Activated CD4-positive, alpha-beta memory T cell treated with anti-CD3 and anti-CD28 coated beads for 36 hours (primary cell): ENCODE measurements at regions not wholly inside any gene's neighbourhood (a gene's known extent, or its start where the extent isn't known, plus 50 kb on each side); places are given as distances from the start of the nearest gene placed in this dataset.

Experiments used
- CTCF ChIA-PET: fragments of 350-600 bp; sonication (Branson Sonifier 250); formaldehyde crosslinking; loops from one replicate; lab custom pipeline; 2021; ENCODE audit warnings: antibody characterized with exemption, inconsistent platforms; lab: Charles Lee
- POLR2A ChIA-PET: fragments of 350-600 bp; sonication (Branson Sonifier 250); formaldehyde crosslinking; loops from one replicate; lab custom pipeline; 2021; ENCODE audit warnings: antibody characterized with exemption; lab: Charles Lee
- DNase-seq: peaks from one replicate; pipeline ENCODE4 v3.0.0-alpha.2; 2020
- H3K27ac Mint-ChIP-seq: one replicate; pipeline ENCODE4 v1.8.0; 2021; ENCODE audit warnings: mixed read lengths
- H3K27me3 Mint-ChIP-seq: one replicate; pipeline ENCODE4 v1.8.0; 2021; ENCODE audit warnings: mixed read lengths
- H3K36me3 Mint-ChIP-seq: one replicate; pipeline ENCODE4 v1.8.0; 2021; ENCODE audit warnings: mixed read lengths
- H3K4me1 Mint-ChIP-seq: one replicate; pipeline ENCODE4 v1.8.0; 2021; ENCODE audit warnings: low read depth, mixed read lengths
- H3K4me3 Mint-ChIP-seq: one replicate; pipeline ENCODE4 v1.8.0; 2021; ENCODE audit warnings: mild to moderate bottlenecking, mixed read lengths
- H3K9me3 Mint-ChIP-seq: one replicate; pipeline ENCODE4 v1.8.0; 2021; ENCODE audit warnings: mixed read lengths
- intact Hi-C: fragments of 100-400 bp; cut with micrococcal nuclease; formaldehyde crosslinking; loops from one replicate; pipeline ENCODE4 v1.15.1; 2023

DNA sequence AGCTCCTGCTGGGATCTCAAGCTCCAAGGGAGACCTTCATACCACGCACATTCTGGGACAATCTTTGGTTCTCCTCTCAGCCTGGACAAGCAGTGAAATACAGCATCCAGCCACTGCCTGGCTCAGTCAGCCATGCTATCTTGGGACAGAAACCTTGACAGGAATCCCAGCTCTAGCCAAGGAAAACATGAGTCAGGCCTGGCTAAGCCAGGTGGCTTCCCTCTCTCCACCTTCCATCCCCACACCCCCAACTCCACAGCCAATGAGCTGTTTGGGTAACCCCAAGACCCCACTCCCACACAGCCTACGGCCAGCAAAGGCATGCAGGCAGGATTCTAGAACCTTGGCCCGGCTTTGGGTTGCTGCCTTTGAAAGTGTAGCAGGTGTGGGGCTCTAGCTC lies 64.9 kb downstream of the MCFD2 start:
- intact Hi-C loops = no loop called here
- Mint-ChIP-seq H3K27ac (no peak overlapping the region), H3K9me3 (no peaks in the 10 kb centered on the region), H3K4me3 (no peak overlapping the region), H3K27me3 (peaks cover 10% of the 10 kb centered on the region), H3K4me1 (no peaks in the 10 kb centered on the region), H3K36me3 (no peaks in the 10 kb centered on the region)
- CTCF ChIA-PET = interaction anchor here (0.5 to 0.6 kb wide), 3 partner anchors 12 to 44 kb away, joined by 3 read pairs; no protein-coding TSS in a partner anchor
- POLR2A ChIA-PET = no interaction called here
- no peak for DNase-seq

DNA sequence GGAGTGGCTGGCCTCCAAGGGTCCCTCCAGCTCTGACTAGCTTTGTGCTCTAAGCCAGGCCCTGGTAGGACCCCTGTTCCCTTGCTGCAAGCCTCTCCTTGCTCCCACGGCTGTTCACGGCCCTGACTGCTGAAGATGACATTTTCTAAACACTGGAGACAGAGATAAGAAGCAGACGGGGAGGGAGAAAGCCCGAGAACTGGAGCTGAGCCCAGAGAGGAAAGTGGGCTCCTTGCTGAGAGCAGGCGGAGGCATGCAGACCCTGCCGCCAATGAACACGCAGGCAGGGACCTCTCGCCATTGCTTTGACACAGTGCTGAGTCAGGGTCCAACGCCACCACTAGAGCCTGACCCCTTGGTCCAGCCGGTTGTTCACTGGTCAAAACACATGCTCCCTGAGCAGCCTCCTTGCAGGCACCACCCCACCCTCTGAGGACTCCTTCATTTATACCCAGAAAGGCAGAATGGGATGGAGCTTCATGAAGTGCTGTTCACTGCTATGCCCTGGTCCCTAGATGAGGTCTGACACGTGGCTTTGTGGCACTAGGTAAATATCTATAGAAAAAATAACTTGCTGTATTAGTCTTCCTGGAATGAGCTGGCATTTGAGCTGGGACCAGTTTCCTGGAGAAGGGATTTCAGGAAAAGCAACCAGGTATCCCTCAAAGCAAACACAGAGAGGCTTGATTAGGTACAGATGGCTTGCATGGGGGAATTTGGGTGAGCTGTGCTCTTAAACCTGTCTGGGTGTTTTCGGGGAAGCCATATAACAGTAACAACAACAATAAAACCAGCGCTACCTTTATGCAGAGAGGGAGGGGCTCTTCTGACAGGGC lies 65.7 kb downstream of the MCFD2 start:
- intact Hi-C loops = no loop called here
- H3K4me1 Mint-ChIP-seq = no peaks in the 10 kb centered on the region
- no peaks in the 10 kb centered on the region for H3K36me3 Mint-ChIP-seq
- peaks cover 10% of the 10 kb centered on the region for H3K27me3 Mint-ChIP-seq
- ChIA-PET POLR2A (no interaction called here), CTCF (interaction anchor here (0.6 kb wide), 1 partner anchor 44 kb away, joined by 3 read pairs; no protein-coding TSS in a partner anchor)
- H3K4me3 Mint-ChIP-seq = no peak overlapping the region
- no peaks in the 10 kb centered on the region for H3K9me3 Mint-ChIP-seq
- DNase-seq = no peak
- H3K27ac Mint-ChIP-seq = no peak overlapping the region

DNA sequence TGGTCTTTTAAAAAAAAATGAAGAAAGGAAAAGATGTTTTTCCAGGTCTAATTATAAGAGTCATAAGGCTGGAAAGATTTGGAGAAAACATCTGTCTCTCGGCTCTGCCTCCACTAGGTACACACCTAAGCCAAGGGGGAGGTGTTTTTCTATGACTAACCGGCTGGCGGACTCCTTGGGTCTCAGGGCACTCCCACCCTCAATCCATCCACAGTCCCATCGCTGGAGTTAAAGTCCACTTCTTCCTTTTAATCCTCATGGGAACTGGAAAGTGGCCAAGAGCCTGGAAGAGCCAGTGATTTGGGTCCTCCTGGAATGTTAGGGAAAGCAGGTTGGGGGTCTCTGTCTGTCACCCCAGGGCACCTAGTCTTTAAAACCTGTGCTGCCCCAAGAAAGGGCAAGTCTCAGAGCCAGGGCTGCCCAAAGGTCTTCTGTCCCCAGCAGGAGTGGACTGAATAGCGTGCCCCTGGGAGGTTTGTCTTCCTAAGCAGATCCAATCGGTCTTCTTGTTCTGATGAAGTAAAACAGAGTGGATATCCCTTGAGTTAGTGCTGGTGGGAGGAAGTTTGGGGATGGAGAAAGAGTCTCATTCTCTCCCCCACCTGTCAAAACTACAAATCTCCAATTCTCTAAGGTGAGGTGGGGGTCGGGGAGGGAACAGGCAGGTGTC lies 66.4 kb downstream of the MCFD2 start:
- CTCF ChIA-PET = no interaction called here
- Mint-ChIP-seq H3K4me1 (no peaks in the 10 kb centered on the region), H3K36me3 (no peaks in the 10 kb centered on the region), H3K27ac (no peak overlapping the region), H3K27me3 (peaks cover 11% of the 10 kb centered on the region), H3K9me3 (no peaks in the 10 kb centered on the region), H3K4me3 (no peak overlapping the region)
- POLR2A ChIA-PET = no interaction called here
- no peak for DNase-seq
- intact Hi-C loops = no loop called here

GRCh38 chr2:46848447-46848846 lies 67.2 kb downstream of the MCFD2 start:
- Mint-ChIP-seq H3K4me3 (no peak overlapping the region), H3K9me3 (no peaks in the 10 kb centered on the region), H3K27ac (no peak overlapping the region), H3K4me1 (no peaks in the 10 kb centered on the region), H3K36me3 (no peaks in the 10 kb centered on the region), H3K27me3 (peaks cover 11% of the 10 kb centered on the region)
- intact Hi-C loops = no loop called here
- DNase-seq = no peak
- POLR2A ChIA-PET = no interaction called here
- CTCF ChIA-PET = no interaction called here

DNA sequence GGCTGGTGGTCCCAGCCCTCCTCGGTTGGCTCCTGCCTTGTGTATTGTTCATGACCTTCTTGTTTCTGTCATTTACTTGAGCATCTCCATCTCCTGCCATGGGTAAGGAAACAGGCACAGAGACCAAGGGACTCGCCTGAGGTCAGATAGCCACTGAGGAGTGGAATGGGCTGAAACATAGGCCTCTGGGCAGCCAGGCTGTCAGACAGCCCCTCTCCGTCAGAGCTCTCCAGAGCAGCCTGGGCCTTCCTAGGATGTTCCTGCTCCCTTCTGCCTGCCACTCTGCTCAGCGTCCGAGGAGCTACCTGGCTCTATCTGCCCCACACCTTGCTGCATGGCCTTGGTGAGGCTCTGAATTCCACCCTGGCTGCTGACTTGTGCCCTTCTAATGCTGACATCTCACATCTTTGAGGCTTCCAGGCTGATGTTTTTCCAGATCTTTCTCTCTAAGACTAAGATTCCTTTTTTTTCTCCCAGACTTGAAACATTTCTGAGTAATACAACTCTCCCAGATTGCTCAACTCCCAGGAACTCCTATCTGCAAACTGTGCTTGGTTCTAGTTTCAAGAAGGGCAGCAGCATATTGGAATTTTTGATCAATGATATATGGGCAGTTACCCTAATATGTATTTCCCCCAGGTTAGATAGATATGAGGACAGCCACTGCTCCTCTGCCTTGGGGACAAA lies 67.7 kb downstream of the MCFD2 start:
- no peaks in the 10 kb centered on the region for H3K36me3 Mint-ChIP-seq
- no peaks in the 10 kb centered on the region for H3K4me1 Mint-ChIP-seq
- no peak for DNase-seq
- no peak overlapping the region for H3K4me3 Mint-ChIP-seq
- ChIA-PET CTCF (no interaction called here), POLR2A (no interaction called here)
- no peak overlapping the region for H3K27ac Mint-ChIP-seq
- no peaks in the 10 kb centered on the region for H3K9me3 Mint-ChIP-seq
- intact Hi-C loops = no loop called here
- H3K27me3 Mint-ChIP-seq = peaks cover 11% of the 10 kb centered on the region

DNA sequence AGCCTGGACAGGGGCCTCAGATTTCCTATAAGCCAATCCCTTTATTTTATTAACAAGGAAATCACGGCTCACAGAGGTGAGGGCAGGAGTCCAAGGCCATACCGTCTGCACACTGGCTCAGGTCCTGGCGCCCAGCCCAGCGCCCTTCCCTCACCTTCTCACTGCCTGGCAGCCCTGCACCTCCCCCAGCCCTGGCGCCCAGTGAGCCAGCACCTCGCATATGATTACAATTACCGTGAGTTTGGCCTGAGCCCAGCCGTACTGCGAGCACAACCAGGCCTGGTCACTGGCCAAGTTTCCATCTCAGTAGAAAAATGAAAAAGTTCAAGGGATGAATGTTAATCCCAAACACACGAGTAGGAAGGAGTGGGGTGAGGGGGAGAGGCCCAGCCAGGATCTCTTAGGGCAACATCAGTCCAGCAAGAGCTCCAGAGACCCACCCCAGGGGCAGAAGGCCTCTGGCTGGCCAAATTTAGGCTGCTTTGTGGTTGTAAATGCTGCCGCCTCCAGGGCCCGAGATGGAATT lies 68.4 kb downstream of the MCFD2 start:
- no peak overlapping the region for H3K4me3 Mint-ChIP-seq
- H3K27ac Mint-ChIP-seq = no peak overlapping the region
- no peaks in the 10 kb centered on the region for H3K36me3 Mint-ChIP-seq
- no peak for DNase-seq
- H3K4me1 Mint-ChIP-seq = no peaks in the 10 kb centered on the region
- ChIA-PET POLR2A (no interaction called here), CTCF (no interaction called here)
- H3K27me3 Mint-ChIP-seq = peaks cover 11% of the 10 kb centered on the region
- intact Hi-C loops = no loop called here
- H3K9me3 Mint-ChIP-seq = no peaks in the 10 kb centered on the region

- H3K9me3 Mint-ChIP-seq = no peaks in the 10 kb centered on the region
- no peak overlapping the region for H3K27ac Mint-ChIP-seq
- intact Hi-C loops = no loop called here
These were observed 69.1 kb downstream of the MCFD2 start for GRCh38 chr2:46846536-46846935.

GRCh38 chr2:46845542-46846486 lies 69.8 kb downstream of the MCFD2 start:
- H3K9me3 Mint-ChIP-seq = no peaks in the 10 kb centered on the region
- POLR2A ChIA-PET = no interaction called here
- no peak for DNase-seq
- intact Hi-C loops = no loop called here
- no peaks in the 10 kb centered on the region for H3K4me1 Mint-ChIP-seq
- H3K27me3 Mint-ChIP-seq = peaks cover 11% of the 10 kb centered on the region
- no peak overlapping the region for H3K4me3 Mint-ChIP-seq
- H3K36me3 Mint-ChIP-seq = no peaks in the 10 kb centered on the region
- H3K27ac Mint-ChIP-seq = no peak overlapping the region
- CTCF ChIA-PET = no interaction called here

More at GRCh38 chr2:46846536-46846935, 69.1 kb downstream of the MCFD2 start:
- no peaks in the 10 kb centered on the region for H3K36me3 Mint-ChIP-seq
- DNase-seq = no peak
- H3K4me1 Mint-ChIP-seq = no peaks in the 10 kb centered on the region
- H3K4me3 Mint-ChIP-seq = no peak overlapping the region
- POLR2A ChIA-PET = no interaction called here
- CTCF ChIA-PET = no interaction called here
- H3K27me3 Mint-ChIP-seq = peaks cover 11% of the 10 kb centered on the region

DNA sequence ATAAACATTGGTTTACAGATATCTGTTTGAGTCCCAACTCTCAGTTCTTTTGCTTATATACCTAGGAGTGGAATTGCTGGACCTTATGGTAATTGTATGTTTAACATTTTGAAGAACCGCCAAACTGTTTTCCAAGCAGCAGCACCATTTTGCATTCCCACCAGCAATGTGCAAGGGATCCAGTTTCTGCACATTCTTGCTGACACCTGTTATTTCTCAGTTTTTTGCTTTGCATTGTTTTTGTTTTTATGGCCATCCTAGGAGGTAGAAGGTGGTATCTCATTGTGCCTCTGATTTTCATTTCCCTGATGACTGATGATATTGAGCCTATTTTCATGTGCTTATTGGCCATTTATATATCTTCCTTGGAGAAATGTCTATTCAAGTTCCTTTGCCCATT lies 71.2 kb downstream of the MCFD2 start:
- ChIA-PET POLR2A (no interaction called here), CTCF (no interaction called here)
- Mint-ChIP-seq H3K4me1 (no peaks in the 10 kb centered on the region), H3K36me3 (no peaks in the 10 kb centered on the region), H3K9me3 (no peaks in the 10 kb centered on the region), H3K27ac (no peak overlapping the region), H3K4me3 (no peak overlapping the region), H3K27me3 (peaks cover 6% of the 10 kb centered on the region)
- intact Hi-C loops = no loop called here
- no peak for DNase-seq

DNA sequence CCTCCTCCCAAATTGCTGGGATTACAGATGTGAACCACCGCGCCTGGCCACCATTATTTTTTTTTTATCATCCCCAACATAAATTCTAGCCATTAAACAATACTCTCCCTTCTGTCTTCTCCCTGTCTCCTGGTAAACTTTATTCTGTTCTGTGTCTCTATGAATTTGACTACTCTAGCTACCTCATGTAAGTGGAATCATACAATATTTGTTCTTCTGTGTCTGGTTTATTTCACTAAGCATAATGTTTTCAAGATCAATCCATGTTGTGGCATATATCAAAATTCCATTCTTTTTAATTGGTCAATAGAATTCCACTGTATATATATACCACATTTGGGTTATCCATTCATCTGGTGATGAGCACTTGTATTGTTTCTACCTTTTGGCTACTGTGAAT lies 71.6 kb downstream of the MCFD2 start:
- no peaks in the 10 kb centered on the region for H3K4me1 Mint-ChIP-seq
- H3K27ac Mint-ChIP-seq = no peak overlapping the region
- peaks cover 6% of the 10 kb centered on the region for H3K27me3 Mint-ChIP-seq
- no peak overlapping the region for H3K4me3 Mint-ChIP-seq
- ChIA-PET CTCF (no interaction called here), POLR2A (interaction anchor here (0.7 kb wide), 1 partner anchor 55 kb away, joined by 3 read pairs; no protein-coding TSS in a partner anchor)
- DNase-seq = no peak
- intact Hi-C loops = no loop called here
- no peaks in the 10 kb centered on the region for H3K36me3 Mint-ChIP-seq
- no peaks in the 10 kb centered on the region for H3K9me3 Mint-ChIP-seq

GRCh38 chr2:46843316-46843715 lies 72.3 kb downstream of the MCFD2 start:
- peaks cover 1% of the 10 kb centered on the region for H3K27me3 Mint-ChIP-seq

More at GRCh38 chr2:46843316-46843715, 72.3 kb downstream of the MCFD2 start:
- no peaks in the 10 kb centered on the region for H3K9me3 Mint-ChIP-seq
- intact Hi-C loops = no loop called here
- no peak for DNase-seq
- H3K36me3 Mint-ChIP-seq = no peaks in the 10 kb centered on the region
- H3K27ac Mint-ChIP-seq = no peak overlapping the region
- CTCF ChIA-PET = no interaction called here
- POLR2A ChIA-PET = interaction anchor here (0.7 kb wide), 1 partner anchor 54 kb away, joined by 3 read pairs; no protein-coding TSS in a partner anchor
- H3K4me3 Mint-ChIP-seq = no peak overlapping the region
- no peaks in the 10 kb centered on the region for H3K4me1 Mint-ChIP-seq
